GM06990 (cell line): ENCODE measurements at regions not wholly inside any gene's neighbourhood (a gene's known extent, or its start where the extent isn't known, plus 50 kb on each side); places are given as distances from the start of the nearest gene placed in this dataset.

Experiments used
- DNase-seq: peaks from one replicate; pipeline ENCODE4 v3.0.0-alpha.2; 2011; ENCODE audit not compliant: insufficient read length; ENCODE audit errors: extremely low read depth
- H3K27me3 ChIP-seq: replicated peaks from 2 replicates; pipeline ENCODE4 v1.6.0; 2011; ENCODE audit warnings: low read length; ENCODE audit not compliant: control insufficient read depth, insufficient read depth
- H3K36me3 ChIP-seq: 2 replicates; pipeline ENCODE4 v1.5.1; 2011; ENCODE audit warnings: low read length; ENCODE audit not compliant: control insufficient read depth, insufficient read depth
- H3K4me3 ChIP-seq: replicated peaks from 2 replicates; pipeline ENCODE4 v1.5.1; 2011; ENCODE audit warnings: low read depth, mild to moderate bottlenecking, control low read depth, low read length
- CTCF ChIP-seq: IDR thresholded peaks from 2 replicates; pipeline ENCODE4 v1.5.1; 2011; ENCODE audit warnings: low read length, control low read depth, mild to moderate bottlenecking, inconsistent platforms; ENCODE audit not compliant: insufficient read depth, poor library complexity, severe bottlenecking

GRCh38 chr15:70208332-70208731, 110.6 kb upstream of the TLE3 start:
- TF ChIP-seq CTCF: no peak
- Histone ChIP-seq H3K36me3 (no peaks in the 10 kb centered on the region), H3K4me3 (no peak overlapping the region), H3K27me3 (no peaks in the 10 kb centered on the region)
- no peak for DNase-seq

GRCh38 chr15:70206668-70207067, 109.0 kb upstream of the TLE3 start:
- DNase-seq: no peak
- TF ChIP-seq CTCF: no peak
- H3K36me3 ChIP-seq: no peaks in the 10 kb centered on the region
- H3K27me3 ChIP-seq: no peaks in the 10 kb centered on the region
- H3K4me3 ChIP-seq: no peak overlapping the region

- Histone ChIP-seq H3K27me3 (no peaks in the 10 kb centered on the region), H3K4me3 (no peak overlapping the region), H3K36me3 (no peaks in the 10 kb centered on the region)
- no peak for DNase-seq
- TF ChIP-seq CTCF: no peak
Measured at GRCh38 chr15:70204652-70205051, 106.9 kb upstream of the TLE3 start.

- H3K27me3 ChIP-seq: no peaks in the 10 kb centered on the region
- TF ChIP-seq CTCF: no peak
- H3K4me3 ChIP-seq: no peak overlapping the region
- no peak for DNase-seq
- H3K36me3 ChIP-seq: no peaks in the 10 kb centered on the region
Measured at GRCh38 chr15:70203981-70204560, 106.4 kb upstream of the TLE3 start.

- H3K4me3 ChIP-seq: no peak overlapping the region
- TF ChIP-seq CTCF: no peak
- no peak for DNase-seq
- no peaks in the 10 kb centered on the region for H3K36me3 ChIP-seq
- H3K27me3 ChIP-seq: no peaks in the 10 kb centered on the region
Measured at GRCh38 chr15:70202756-70203155, 105.0 kb upstream of the TLE3 start.

DNA sequence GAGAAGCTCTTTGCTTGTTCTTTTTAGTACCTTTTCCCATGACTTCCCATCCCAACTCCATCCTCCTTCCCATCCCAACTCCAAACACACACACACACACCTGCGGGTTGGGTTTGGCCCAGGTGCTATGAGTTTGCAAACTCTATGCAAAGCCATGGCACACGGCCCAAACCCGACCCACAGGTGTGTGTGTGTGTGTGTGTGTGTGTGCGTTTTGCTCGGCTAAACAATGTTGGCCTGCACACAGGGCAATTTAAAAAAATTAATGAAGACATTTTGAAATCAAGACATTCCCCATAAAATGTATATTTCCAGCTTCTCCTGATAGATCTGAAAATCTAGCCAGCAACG, 103.7 kb upstream of the TLE3 start:
- Histone ChIP-seq H3K27me3 (no peaks in the 10 kb centered on the region), H3K4me3 (no peak overlapping the region), H3K36me3 (no peaks in the 10 kb centered on the region)
- DNase-seq: no peak
- no peak for TF ChIP-seq CTCF
